Upper lobe of left lung (tissue), 4 donors: ENCODE measurements at regions not wholly inside any gene's neighbourhood (a gene's known extent, or its start where the extent isn't known, plus 50 kb on each side); places are given as distances from the start of the nearest gene placed in this dataset.

Experiments
- CTCF ChIP-seq, 6 experiments: fragments of 450-650 bp in 4 of 6; fragments of 200-600 bp in 2 of 6; sonication (generic) in 2 of 6; IDR thresholded peaks; one replicate each; pipeline ENCODE4 v1.5.1; 2016 to 2019; ENCODE audit warnings: antibody characterized with exemption in 6 of 6
- EP300 ChIP-seq, 4 donors: sonication (generic); formaldehyde crosslinking; IDR thresholded peaks; one replicate each; pipeline ENCODE4 v1.5.1; 2017; ENCODE audit warnings: antibody characterized with exemption in 4 of 4, control low read depth in 2 of 4
- POLR2A ChIP-seq, 4 donors: fragments of 450-650 bp; IDR thresholded peaks; one replicate each; pipeline ENCODE4 v1.5.1; 2016 to 2017; ENCODE audit warnings: antibody characterized with exemption in 4 of 4, mild to moderate bottlenecking in 2 of 4
- POLR2AphosphoS5 ChIP-seq, 2 donors: sonication (generic); formaldehyde crosslinking; IDR thresholded peaks; one replicate each; pipeline ENCODE4 v1.5.1; 2017; ENCODE audit warnings: antibody characterized with exemption in 2 of 2

- no peak for TF ChIP-seq EP300 (IDR thresholded peaks at IDR 0.05)
- TF ChIP-seq POLR2AphosphoS5 (IDR thresholded peaks at IDR 0.05): no peak
- no peak for TF ChIP-seq CTCF (IDR thresholded peaks at IDR 0.05)
- no peak for TF ChIP-seq POLR2A (IDR thresholded peaks at IDR 0.05)
Observed at GRCh38 chr10:3530783-3531645, 254.0 kb downstream of the KLF6 start.
